SK-N-SH (cell line): ENCODE measurements at regions not wholly inside any gene's neighbourhood (a gene's known extent, or its start where the extent isn't known, plus 50 kb on each side); places are given as distances from the start of the nearest gene placed in this dataset.

Source experiments
- CTCF ChIA-PET: fragments of 300-600, 350-600 bp; formaldehyde crosslinking; extraction: SDS; loops from one replicate; lab custom pipeline; 2021; lab: Yijun Ruan, JAX
- POLR2A ChIA-PET: fragments of 350-600 bp; sonication (Branson Sonifier 250); formaldehyde crosslinking; extraction: SDS; loops from one replicate; lab custom pipeline; 2020; ENCODE audit warnings: antibody characterized with exemption, inconsistent platforms; lab: Yijun Ruan, JAX
- DNase-seq: peaks from one replicate; pipeline ENCODE4 v3.0.0; 2012
- H2AFZ ChIP-seq: fragments of 200-600 bp; sonication (generic); 2 replicates; pipeline ENCODE4 v1.8.1; 2016; ENCODE audit warnings: antibody characterized with exemption, mild to moderate bottlenecking, low read depth
- H3F3A ChIP-seq: fragments of 200-600 bp; sonication (generic); replicated peaks from 2 replicates; pipeline ENCODE3; 2016; ENCODE audit warnings: antibody characterized with exemption, mild to moderate bottlenecking; ENCODE audit not compliant: insufficient read depth
- H3K27ac ChIP-seq, 2 experiments: fragments of 200-500 bp in 1 of 2; fragments of 200-600 bp in 1 of 2; sonication (Bioruptor generic) in 1 of 2; sonication (generic), shearing (Covaris generic) in 1 of 2; 2 replicates each; pipeline versions ENCODE4 v1.5.1 to v1.6.1; 2014 to 2016; ENCODE audit warnings: low read depth in 2 of 2, inconsistent platforms in 1 of 2, low read length in 1 of 2, mild to moderate bottlenecking in 1 of 2, mixed read lengths in 1 of 2
- H3K27me3 ChIP-seq: fragments of 200-600 bp; sonication (generic), shearing (Covaris generic); 2 replicates; pipeline ENCODE4 v1.6.1; 2016; ENCODE audit warnings: mixed run types; ENCODE audit not compliant: insufficient read depth
- H3K36me3 ChIP-seq, 2 experiments: fragments of 200-500 bp in 1 of 2; fragments of 200-600 bp in 1 of 2; sonication (Bioruptor generic) in 1 of 2; sonication (generic) in 1 of 2; replicated peaks in 1 of 2; 2 replicates each; pipeline versions ENCODE3 to v1.5.1; 2014 to 2016; ENCODE audit warnings: low read length in 1 of 2, mild to moderate bottlenecking in 1 of 2; ENCODE audit not compliant: insufficient read depth in 2 of 2, control insufficient read depth in 1 of 2
- H3K4me1 ChIP-seq, 2 experiments: fragments of 200-500 bp in 1 of 2; fragments of 200-600 bp in 1 of 2; sonication (Bioruptor generic) in 1 of 2; sonication (generic), shearing (Covaris generic) in 1 of 2; 2 replicates each; pipeline versions ENCODE4 v1.5.1 to v1.6.1; 2014 to 2016; ENCODE audit warnings: low read depth in 1 of 2, low read length in 1 of 2, mixed run types in 1 of 2; ENCODE audit not compliant: insufficient read depth in 2 of 2, control insufficient read depth in 1 of 2
- H3K4me2 ChIP-seq: fragments of 200-600 bp; sonication (generic), shearing (Covaris generic); 2 replicates; pipeline ENCODE4 v1.6.1; 2017; ENCODE audit warnings: mixed run types
- H3K4me3 ChIP-seq, 2 experiments: fragments of 200-500 bp in 1 of 2; fragments of 200-600 bp in 1 of 2; sonication (Bioruptor generic) in 1 of 2; sonication (generic), shearing (Covaris generic) in 1 of 2; 2 replicates each; pipeline versions ENCODE4 v1.5.1 to v1.8.1; 2014 to 2016; ENCODE audit warnings: low read depth in 2 of 2, inconsistent platforms in 1 of 2, low read length in 1 of 2, mild to moderate bottlenecking in 1 of 2, mixed read lengths in 1 of 2, moderate library complexity in 1 of 2
- H3K79me2 ChIP-seq: fragments of 200-600 bp; sonication (generic); 2 replicates; pipeline ENCODE4 v1.8.1; 2017; ENCODE audit warnings: mild to moderate bottlenecking; ENCODE audit not compliant: insufficient read depth
- H3K9ac ChIP-seq: fragments of 200-600 bp; sonication (generic); 2 replicates; pipeline ENCODE4 v1.6.1; 2017; ENCODE audit warnings: mixed run types
- H3K9me2 ChIP-seq: fragments of 200-600 bp; sonication (generic); 2 replicates; pipeline ENCODE4 v1.6.1; 2017; ENCODE audit warnings: mixed run types
- H3K9me3 ChIP-seq: fragments of 200-600 bp; sonication (generic); 2 replicates; pipeline ENCODE4 v1.6.1; 2017; ENCODE audit warnings: mixed run types, mild to moderate bottlenecking, moderate library complexity
- H4K20me1 ChIP-seq: fragments of 200-600 bp; sonication (generic); 2 replicates; pipeline ENCODE4 v1.6.1; 2017; ENCODE audit warnings: mild to moderate bottlenecking, mixed run types; ENCODE audit not compliant: insufficient read depth
- CTCF ChIP-seq: fragments of 200-600 bp; sonication (generic); IDR thresholded peaks from 2 replicates; pipeline ENCODE4 v1.6.1; 2017; ENCODE audit warnings: antibody characterized with exemption, mild to moderate bottlenecking, moderate library complexity
- ELF1 ChIP-seq: IDR thresholded peaks from 2 replicates; pipeline ENCODE4 v1.4.0; 2012
- EZH2phosphoT487 ChIP-seq: fragments of 200-600 bp; sonication (generic); IDR thresholded peaks from 2 replicates; pipeline ENCODE4 v1.6.1; 2017; ENCODE audit warnings: low read depth, mixed run types, mild to moderate bottlenecking, antibody characterized with exemption, moderate library complexity, borderline replicate concordance
- FOSL2 ChIP-seq: IDR thresholded peaks from 2 replicates; pipeline ENCODE4 v1.4.0; 2012; ENCODE audit warnings: low read depth, mild to moderate bottlenecking, moderate library complexity, borderline replicate concordance
- GABPA ChIP-seq: IDR thresholded peaks from 2 replicates; pipeline ENCODE4 v1.4.0; 2012; ENCODE audit warnings: low read depth, mild to moderate bottlenecking
- MXI1 ChIP-seq: IDR thresholded peaks from 2 replicates; pipeline ENCODE4 v1.6.1; 2012; ENCODE audit warnings: mild to moderate bottlenecking, low read depth, low read length, improper control_type of control experiment
- NRF1 ChIP-seq: IDR thresholded peaks from 2 replicates; pipeline ENCODE4 v1.6.1; 2012; ENCODE audit warnings: low read depth, mild to moderate bottlenecking, low read length
- RAD21 ChIP-seq: IDR thresholded peaks from 2 replicates; pipeline ENCODE4 v1.6.1; 2012; ENCODE audit warnings: mild to moderate bottlenecking, low read length
- RXRA ChIP-seq: IDR thresholded peaks from 2 replicates; pipeline ENCODE4 v1.4.0; 2012; ENCODE audit warnings: low read depth, mild to moderate bottlenecking, borderline replicate concordance
- SIN3A ChIP-seq: IDR thresholded peaks from 2 replicates; pipeline ENCODE4 v1.6.1; 2012; ENCODE audit warnings: low read depth, mild to moderate bottlenecking, low read length, moderate library complexity, borderline replicate concordance
- TEAD4 ChIP-seq: IDR thresholded peaks from 2 replicates; pipeline ENCODE4 v1.4.0; 2012; ENCODE audit warnings: mild to moderate bottlenecking, borderline replicate concordance; ENCODE audit not compliant: insufficient read depth
- USF1 ChIP-seq: IDR thresholded peaks from 2 replicates; pipeline ENCODE4 v1.4.0; 2012; ENCODE audit warnings: low read depth, borderline replicate concordance
- YY1 ChIP-seq: IDR thresholded peaks from 2 replicates; pipeline ENCODE4 v1.4.0; 2012; ENCODE audit warnings: low read depth, mild to moderate bottlenecking
- WGBS: methylation state at CpG from one replicate; pipeline ENCODE4 v1.1.6; 2017; ENCODE audit warnings: low lambda C conversion rate; 5-methylcytosine and 5-hydroxymethylcytosine counted together

GRCh38 chr7:46745707-46746090 lies 824.6 kb upstream of the IGFBP3 start:
- CTCF ChIA-PET = interaction anchor here (0.9 kb wide), 1 partner anchor 824 kb away, joined by 3 read pairs; the partner anchor contains the start of gene IGFBP3
- WGBS = 78% methylated on average over 3 of the region's 3 CpGs
- no peaks in the 10 kb centered on the region for H3K36me3 ChIP-seq
- no peaks in the 10 kb centered on the region for H3K9me2 ChIP-seq
- no peaks in the 10 kb centered on the region for H3K27me3 ChIP-seq
- no peak overlapping the region for H3K4me2 ChIP-seq
- H3K4me1 ChIP-seq = peaks cover 11 to 15% of the 10 kb centered on the region in 2 experiments; a peak in 3 of 4 replicates
- no peaks in the 10 kb centered on the region for H4K20me1 ChIP-seq
- H3K79me2 ChIP-seq = no peaks in the 10 kb centered on the region
- H3K9ac ChIP-seq = no peak overlapping the region
- H3K27ac ChIP-seq = no peak overlapping the region
- TF ChIP-seq RAD21 = peak; percentile 18; the same call in 1 of the 2 replicates
- TF ChIP-seq EZH2phosphoT487 = no peak
- TF ChIP-seq CTCF = peak; percentile 19
- TF ChIP-seq, all 33 proteins: peak for 2
- no peaks in the 10 kb centered on the region for H3K9me3 ChIP-seq
- H3F3A ChIP-seq = peaks cover 1% of the 10 kb centered on the region
- no peak overlapping the region for H3K4me3 ChIP-seq
- no peak overlapping the region for H2AFZ ChIP-seq
- DNase-seq = no peak
- POLR2A ChIA-PET = no interaction called here

GRCh38 chr7:46744957-46745706 lies 824.1 kb upstream of the IGFBP3 start:
- H3F3A ChIP-seq = no peaks in the 10 kb centered on the region
- no peak overlapping the region for H3K27ac ChIP-seq
- H3K4me2 ChIP-seq = no peak overlapping the region
- no peaks in the 10 kb centered on the region for H3K79me2 ChIP-seq
- POLR2A ChIA-PET = no interaction called here
- H3K4me3 ChIP-seq = no peak overlapping the region
- TF ChIP-seq YY1 (no peak), TEAD4 (no peak)
- TF ChIP-seq, all 33 proteins: peak for 0
- Histone ChIP-seq H3K36me3 (no peaks in the 10 kb centered on the region), H3K9me2 (no peaks in the 10 kb centered on the region), H2AFZ (no peak overlapping the region), H3K27me3 (no peaks in the 10 kb centered on the region), H3K4me1 (peaks cover 9 to 15% of the 10 kb centered on the region in 2 experiments; a peak in 3 of 4 replicates), H3K9ac (no peak overlapping the region), H3K9me3 (no peaks in the 10 kb centered on the region), H4K20me1 (no peaks in the 10 kb centered on the region)
- CTCF ChIA-PET = interaction anchor here (0.9 kb wide), 1 partner anchor 824 kb away, joined by 3 read pairs; the partner anchor contains the start of gene IGFBP3
- WGBS = 80% methylated on average over 6 of the region's 6 CpGs
- DNase-seq = no peak

- no peaks in the 10 kb centered on the region for H3K9me3 ChIP-seq
- no peak overlapping the region for H3K4me3 ChIP-seq
- H3K36me3 ChIP-seq = no peaks in the 10 kb centered on the region
- TF ChIP-seq MXI1 = no peak
- TF ChIP-seq GABPA = no peak
- no peak for TF ChIP-seq RXRA
- no peak for TF ChIP-seq NRF1
- no peak for TF ChIP-seq RAD21
- TF ChIP-seq ELF1 = no peak
- TF ChIP-seq SIN3A = no peak
- TF ChIP-seq FOSL2 = no peak
- TF ChIP-seq USF1 = no peak
- no peaks in the 10 kb centered on the region for H3K79me2 ChIP-seq
- peaks cover 0 to 13% of the 10 kb centered on the region in 2 experiments; a peak in 3 of 4 replicates for H3K4me1 ChIP-seq
- no peak overlapping the region for H3K4me2 ChIP-seq
- H4K20me1 ChIP-seq = no peaks in the 10 kb centered on the region
- H3K27me3 ChIP-seq = no peaks in the 10 kb centered on the region
- no peaks in the 10 kb centered on the region for H3K9me2 ChIP-seq
- no peak overlapping the region for H3K9ac ChIP-seq
- WGBS = 81% methylated on average over 6 of the region's 6 CpGs
- DNase-seq = no peak
- POLR2A ChIA-PET = no interaction called here
- no peak overlapping the region for H2AFZ ChIP-seq
- CTCF ChIA-PET = interaction anchor here (1.0 kb wide), 1 partner anchor 22 kb away, joined by 3 read pairs; no protein-coding TSS in a partner anchor
- no peaks in the 10 kb centered on the region for H3F3A ChIP-seq
- peak overlapping the region in 1 of 2 experiments; percentile 17; a peak in 1 of 4 replicates for H3K27ac ChIP-seq
Observed at GRCh38 chr7:46742601-46743000, 821.5 kb upstream of the IGFBP3 start.
